OCI-LY1 (cell line): ENCODE measurements at regions not wholly inside any gene's neighbourhood (a gene's known extent, or its start where the extent isn't known, plus 50 kb on each side); places are given as distances from the start of the nearest gene placed in this dataset.

ENCODE experiments used
- H2AFZ ChIP-seq: fragments of 200-600 bp; sonication (generic), shearing (Covaris generic); 2 replicates; pipeline ENCODE4 v1.6.0; 2014; ENCODE audit warnings: antibody characterized with exemption, mild to moderate bottlenecking, low read length
- H3F3A ChIP-seq: fragments of 200-600 bp; sonication (generic), shearing (Covaris generic); 2 replicates; pipeline ENCODE4 v1.6.0; 2014; ENCODE audit warnings: mild to moderate bottlenecking, antibody characterized with exemption, low read length, moderate library complexity; ENCODE audit not compliant: insufficient read depth
- H3K27ac ChIP-seq: fragments of 200-600 bp; sonication (generic); 2 replicates; pipeline ENCODE4 v1.5.1; 2014; ENCODE audit warnings: low read length, mixed run types, mild to moderate bottlenecking, low read depth; ENCODE audit not compliant: poor library complexity, severe bottlenecking
- H3K27me3 ChIP-seq: fragments of 200-600 bp; sonication (generic); 2 replicates; pipeline ENCODE4 v1.6.0; 2014; ENCODE audit warnings: antibody characterized with exemption, mild to moderate bottlenecking, low read length, moderate library complexity; ENCODE audit not compliant: insufficient read depth
- H3K36me3 ChIP-seq: fragments of 200-600 bp; sonication (generic); 2 replicates; pipeline ENCODE4 v1.6.1; 2014; ENCODE audit warnings: mild to moderate bottlenecking, antibody characterized with exemption, low read length, moderate library complexity, mixed read lengths; ENCODE audit not compliant: insufficient read depth
- H3K4me1 ChIP-seq: fragments of 200-600 bp; sonication (generic); 2 replicates; pipeline ENCODE4 v1.5.1; 2014; ENCODE audit warnings: mild to moderate bottlenecking, low read length, moderate library complexity; ENCODE audit not compliant: insufficient read depth, severe bottlenecking
- H3K4me2 ChIP-seq: fragments of 200-600 bp; sonication (generic), shearing (Covaris generic); 2 replicates; pipeline ENCODE4 v1.6.1; 2014; ENCODE audit warnings: low read length
- H3K4me3 ChIP-seq: fragments of 200-600 bp; sonication (generic); 2 replicates; pipeline ENCODE4 v1.5.1; 2014; ENCODE audit warnings: low read length, low read depth, mild to moderate bottlenecking, mixed read lengths; ENCODE audit not compliant: poor library complexity, severe bottlenecking
- H3K79me2 ChIP-seq: fragments of 200-600 bp; shearing (Covaris generic); 2 replicates; pipeline ENCODE4 v1.6.1; 2016; ENCODE audit warnings: mixed run types, low read length, mixed read lengths; ENCODE audit not compliant: insufficient read depth
- H3K9ac ChIP-seq: fragments of 200-600 bp; sonication (generic), shearing (Covaris generic); 2 replicates; pipeline ENCODE4 v1.6.1; 2014; ENCODE audit warnings: mild to moderate bottlenecking, low read length, mixed read lengths
- H3K9me2 ChIP-seq: fragments of 200-600 bp; sonication (generic), shearing (Covaris generic); 2 replicates; pipeline ENCODE4 v1.6.1; 2014; ENCODE audit warnings: low read depth, mild to moderate bottlenecking, low read length, mixed read lengths
- H3K9me3 ChIP-seq: fragments of 200-600 bp; shearing (Covaris generic); 2 replicates; pipeline ENCODE4 v1.6.1; 2014; ENCODE audit warnings: low read length, mixed read lengths
- H4K20me1 ChIP-seq: fragments of 200-600 bp; sonication (generic), shearing (Covaris generic); 2 replicates; pipeline ENCODE4 v1.6.0; 2016; ENCODE audit warnings: mild to moderate bottlenecking, low read length; ENCODE audit not compliant: insufficient read depth
- EZH2 ChIP-seq: fragments of 200-600 bp; sonication (generic), shearing (Covaris generic); IDR thresholded peaks from 2 replicates; pipeline ENCODE4 v1.8.0; 2017; ENCODE audit warnings: borderline replicate concordance, mixed run types, mild to moderate bottlenecking, antibody characterized with exemption, low read length, moderate library complexity, mixed read lengths
- TF ChIP-seq, protein P1 (sequence below): fragments of 200-600 bp; sonication (generic), shearing (Covaris generic); IDR thresholded peaks from 2 replicates; pipeline ENCODE4 v1.5.1; 2017; ENCODE audit warnings: mild to moderate bottlenecking, antibody characterized with exemption, low read length, moderate library complexity, mixed read lengths

DNA sequence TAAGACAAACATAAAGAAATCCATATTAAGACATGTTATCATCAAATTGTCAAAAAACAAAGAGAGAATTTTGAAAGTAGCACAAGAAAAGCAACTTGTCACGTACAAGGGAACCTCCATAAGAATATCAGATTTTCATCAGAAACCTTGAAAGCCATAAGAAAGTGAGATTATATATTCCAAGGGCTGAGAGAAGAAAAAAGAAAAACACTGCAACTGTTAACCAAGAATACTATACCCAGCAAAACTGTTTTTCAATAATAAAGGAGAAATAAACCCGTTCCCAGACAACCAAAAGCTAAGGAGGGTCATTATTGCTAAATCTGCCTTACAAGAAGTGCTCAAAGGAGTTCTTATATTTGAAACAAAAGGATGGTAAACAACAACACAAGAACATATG, 94.7 kb upstream of the TSPAN8 start:
- Histone ChIP-seq H4K20me1 (no peaks in the 10 kb centered on the region), H3K9ac (no peak overlapping the region), H3K36me3 (no peaks in the 10 kb centered on the region), H3K4me3 (no peak overlapping the region), H3K4me2 (no peak overlapping the region), H3K27ac (no peak overlapping the region), H3K9me3 (no peaks in the 10 kb centered on the region; the same call in 1 of the 2 replicates), H3K4me1 (no peaks in the 10 kb centered on the region), H3K27me3 (no peaks in the 10 kb centered on the region), H3F3A (no peaks in the 10 kb centered on the region), H2AFZ (no peak overlapping the region), H3K79me2 (no peaks in the 10 kb centered on the region), H3K9me2 (no peaks in the 10 kb centered on the region)
- no peak for TF ChIP-seq EZH2
- TF ChIP-seq, protein P1, sequence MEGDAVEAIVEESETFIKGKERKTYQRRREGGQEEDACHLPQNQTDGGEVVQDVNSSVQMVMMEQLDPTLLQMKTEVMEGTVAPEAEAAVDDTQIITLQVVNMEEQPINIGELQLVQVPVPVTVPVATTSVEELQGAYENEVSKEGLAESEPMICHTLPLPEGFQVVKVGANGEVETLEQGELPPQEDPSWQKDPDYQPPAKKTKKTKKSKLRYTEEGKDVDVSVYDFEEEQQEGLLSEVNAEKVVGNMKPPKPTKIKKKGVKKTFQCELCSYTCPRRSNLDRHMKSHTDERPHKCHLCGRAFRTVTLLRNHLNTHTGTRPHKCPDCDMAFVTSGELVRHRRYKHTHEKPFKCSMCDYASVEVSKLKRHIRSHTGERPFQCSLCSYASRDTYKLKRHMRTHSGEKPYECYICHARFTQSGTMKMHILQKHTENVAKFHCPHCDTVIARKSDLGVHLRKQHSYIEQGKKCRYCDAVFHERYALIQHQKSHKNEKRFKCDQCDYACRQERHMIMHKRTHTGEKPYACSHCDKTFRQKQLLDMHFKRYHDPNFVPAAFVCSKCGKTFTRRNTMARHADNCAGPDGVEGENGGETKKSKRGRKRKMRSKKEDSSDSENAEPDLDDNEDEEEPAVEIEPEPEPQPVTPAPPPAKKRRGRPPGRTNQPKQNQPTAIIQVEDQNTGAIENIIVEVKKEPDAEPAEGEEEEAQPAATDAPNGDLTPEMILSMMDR, result no peak

DNA sequence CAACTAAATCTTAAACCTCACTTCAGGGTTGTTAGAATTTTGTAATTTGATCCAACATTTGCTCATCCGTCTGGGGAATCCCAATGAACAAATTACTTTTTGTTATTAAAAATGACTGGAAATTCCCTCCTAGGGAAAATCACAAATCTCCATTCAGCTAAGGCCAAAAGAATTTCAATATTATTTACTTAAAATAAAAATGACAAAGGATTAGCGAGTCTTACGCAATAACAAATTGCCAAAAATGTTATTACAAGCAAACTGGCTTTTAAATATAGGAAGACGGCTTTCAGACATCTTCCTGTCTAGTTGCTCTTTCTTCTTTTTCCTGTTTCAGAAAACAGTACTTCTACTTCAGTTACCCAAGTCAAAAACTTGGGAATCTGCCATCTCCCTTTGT, 92.4 kb upstream of the TSPAN8 start:
- Histone ChIP-seq H3K27me3 (no peaks in the 10 kb centered on the region), H3K9ac (no peak overlapping the region), H2AFZ (no peak overlapping the region), H3K4me2 (no peak overlapping the region), H3K4me3 (no peak overlapping the region), H3F3A (no peaks in the 10 kb centered on the region), H3K27ac (no peak overlapping the region), H3K4me1 (no peaks in the 10 kb centered on the region), H3K9me2 (no peaks in the 10 kb centered on the region), H3K9me3 (no peaks in the 10 kb centered on the region; the same call in 1 of the 2 replicates), H3K36me3 (no peaks in the 10 kb centered on the region), H4K20me1 (no peaks in the 10 kb centered on the region), H3K79me2 (no peaks in the 10 kb centered on the region)
- TF ChIP-seq, protein P1, result no peak

DNA sequence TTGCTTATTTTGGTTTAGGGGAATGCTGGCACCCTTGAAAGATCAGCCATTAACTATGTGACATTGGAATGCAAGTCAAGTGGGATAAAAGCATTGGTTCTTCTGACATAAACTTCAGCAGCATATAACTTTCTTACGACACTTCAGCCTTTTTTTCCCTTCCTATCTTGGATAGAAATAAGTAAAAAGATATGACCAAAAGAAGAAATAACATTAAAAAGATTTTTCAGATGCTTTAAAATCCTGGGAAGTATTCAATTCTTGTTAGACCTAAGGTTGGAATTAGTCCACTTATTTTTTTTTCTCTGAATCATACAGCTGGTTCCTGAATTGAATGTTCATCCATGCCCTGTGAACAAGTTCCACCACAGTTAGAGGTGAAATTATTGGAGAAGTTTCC, 85.6 kb upstream of the TSPAN8 start:
- no peak for TF ChIP-seq EZH2
- TF ChIP-seq, protein P1, result no peak
- H3F3A ChIP-seq, result no peaks in the 10 kb centered on the region
- no peaks in the 10 kb centered on the region for H3K79me2 ChIP-seq
- no peaks in the 10 kb centered on the region for H4K20me1 ChIP-seq
- H3K27ac ChIP-seq, result no peak overlapping the region
- H3K9me3 ChIP-seq, result no peaks in the 10 kb centered on the region
- no peaks in the 10 kb centered on the region for H3K9me2 ChIP-seq
- H3K36me3 ChIP-seq, result no peaks in the 10 kb centered on the region
- H3K4me1 ChIP-seq, result no peaks in the 10 kb centered on the region
- H3K4me3 ChIP-seq, result no peak overlapping the region
- H3K4me2 ChIP-seq, result no peak overlapping the region
- H3K27me3 ChIP-seq, result no peaks in the 10 kb centered on the region
- H3K9ac ChIP-seq, result no peak overlapping the region
- H2AFZ ChIP-seq, result no peak overlapping the region
